Esophagus muscularis mucosa (tissue), 3 donors: ENCODE measurements at regions not wholly inside any gene's neighbourhood (a gene's known extent, or its start where the extent isn't known, plus 50 kb on each side); places are given as distances from the start of the nearest gene placed in this dataset.

Source experiments
- CTCF ChIP-seq, 3 experiments: fragments of 200-600 bp in 2 of 3; fragments of 450-650 bp in 1 of 3; sonication (generic) in 2 of 3; IDR thresholded peaks; one replicate each; pipeline ENCODE4 v1.5.1; 2017 to 2019; ENCODE audit warnings: antibody characterized with exemption in 3 of 3, mild to moderate bottlenecking in 2 of 3, moderate library complexity in 1 of 3
- POLR2AphosphoS5 ChIP-seq, 2 donors: sonication (generic); formaldehyde crosslinking; IDR thresholded peaks; one replicate each; pipeline ENCODE4 v1.6.1; 2017; ENCODE audit warnings: antibody characterized with exemption in 2 of 2

GRCh38 chr14:39857376-39858055 is 425.3 kb upstream of the FBXO33 start:
- TF ChIP-seq CTCF (IDR thresholded peaks at IDR 0.05) (no peak), POLR2AphosphoS5 (IDR thresholded peaks at IDR 0.05) (no peak)
